ENCODE measurements at regions not wholly inside any gene's neighbourhood (a gene's known extent, or its start where the extent isn't known, plus 50 kb on each side); places are given as distances from the start of the nearest gene placed in this dataset.

DNA sequence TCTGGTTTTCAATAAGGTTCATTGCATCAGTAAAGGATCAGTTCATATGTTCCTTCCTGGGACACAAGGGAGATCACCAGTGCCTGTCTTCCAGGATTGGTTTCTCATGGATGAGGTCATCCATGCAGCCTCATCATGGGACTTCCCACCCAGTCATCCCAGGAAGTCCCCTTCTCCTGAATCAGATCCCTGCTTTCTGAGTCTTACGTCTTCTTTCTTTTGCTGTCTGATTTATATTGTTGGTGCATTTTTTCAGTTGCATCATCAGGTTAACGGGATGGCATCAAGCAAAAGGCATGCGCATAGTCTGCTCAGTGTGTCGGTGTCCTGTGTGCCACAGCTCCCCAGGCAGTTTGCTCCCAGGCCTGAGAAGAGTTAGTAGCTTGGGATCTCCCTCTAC lies 105.9 kb downstream of the SOX11 start:
- TF ChIP-seq CTCF (IDR thresholded peaks at IDR 0.05 in 4 of 5, conservative IDR thresholded peaks at IDR 0.05 in 1 of 5) (no peak), POLR2A (IDR thresholded peaks at IDR 0.05) (no peak)

Data from gastrocnemius medialis (tissue), 4 donors.